ENCODE measurements at regions not wholly inside any gene's neighbourhood (a gene's known extent, or its start where the extent isn't known, plus 50 kb on each side); places are given as distances from the start of the nearest gene placed in this dataset.

DNA sequence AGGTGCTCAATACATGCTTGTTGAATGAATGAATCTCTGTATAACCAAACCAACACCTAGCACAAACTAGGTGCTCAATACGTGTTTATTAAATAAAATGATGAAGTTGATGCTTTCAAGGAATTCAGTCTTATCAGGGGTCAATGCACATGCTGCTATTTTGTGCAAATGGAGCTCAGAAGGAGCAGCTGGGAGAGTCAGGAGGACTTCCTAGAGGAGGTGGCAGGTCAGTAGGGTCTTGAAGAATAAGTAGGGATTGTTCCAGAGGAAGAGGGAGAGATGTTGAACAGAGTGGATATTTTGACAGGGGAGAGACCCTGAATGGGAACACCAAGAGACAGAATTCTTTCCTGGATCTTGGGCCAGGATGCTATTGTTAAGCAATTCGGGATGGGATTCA is 92.7 kb upstream of the LHX1 start:
- TF ChIP-seq, protein P1, sequence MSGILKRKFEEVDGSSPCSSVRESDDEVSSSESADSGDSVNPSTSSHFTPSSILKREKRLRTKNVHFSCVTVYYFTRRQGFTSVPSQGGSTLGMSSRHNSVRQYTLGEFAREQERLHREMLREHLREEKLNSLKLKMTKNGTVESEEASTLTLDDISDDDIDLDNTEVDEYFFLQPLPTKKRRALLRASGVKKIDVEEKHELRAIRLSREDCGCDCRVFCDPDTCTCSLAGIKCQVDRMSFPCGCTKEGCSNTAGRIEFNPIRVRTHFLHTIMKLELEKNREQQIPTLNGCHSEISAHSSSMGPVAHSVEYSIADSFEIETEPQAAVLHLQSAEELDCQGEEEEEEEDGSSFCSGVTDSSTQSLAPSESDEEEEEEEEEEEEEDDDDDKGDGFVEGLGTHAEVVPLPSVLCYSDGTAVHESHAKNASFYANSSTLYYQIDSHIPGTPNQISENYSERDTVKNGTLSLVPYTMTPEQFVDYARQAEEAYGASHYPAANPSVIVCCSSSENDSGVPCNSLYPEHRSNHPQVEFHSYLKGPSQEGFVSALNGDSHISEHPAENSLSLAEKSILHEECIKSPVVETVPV (CRISPR knock-in tag; IDR thresholded peaks at IDR 0.05): no peak
- TF ChIP-seq ZNF70 (CRISPR knock-in tag; IDR thresholded peaks at IDR 0.05) (no peak), RARB (CRISPR knock-in tag; IDR thresholded peaks at IDR 0.05) (no peak), ESRRG (CRISPR knock-in tag; IDR thresholded peaks at IDR 0.05) (no peak), SNAI2 (CRISPR knock-in tag; IDR thresholded peaks at IDR 0.05) (no peak)
- TF ChIP-seq, protein P2, sequence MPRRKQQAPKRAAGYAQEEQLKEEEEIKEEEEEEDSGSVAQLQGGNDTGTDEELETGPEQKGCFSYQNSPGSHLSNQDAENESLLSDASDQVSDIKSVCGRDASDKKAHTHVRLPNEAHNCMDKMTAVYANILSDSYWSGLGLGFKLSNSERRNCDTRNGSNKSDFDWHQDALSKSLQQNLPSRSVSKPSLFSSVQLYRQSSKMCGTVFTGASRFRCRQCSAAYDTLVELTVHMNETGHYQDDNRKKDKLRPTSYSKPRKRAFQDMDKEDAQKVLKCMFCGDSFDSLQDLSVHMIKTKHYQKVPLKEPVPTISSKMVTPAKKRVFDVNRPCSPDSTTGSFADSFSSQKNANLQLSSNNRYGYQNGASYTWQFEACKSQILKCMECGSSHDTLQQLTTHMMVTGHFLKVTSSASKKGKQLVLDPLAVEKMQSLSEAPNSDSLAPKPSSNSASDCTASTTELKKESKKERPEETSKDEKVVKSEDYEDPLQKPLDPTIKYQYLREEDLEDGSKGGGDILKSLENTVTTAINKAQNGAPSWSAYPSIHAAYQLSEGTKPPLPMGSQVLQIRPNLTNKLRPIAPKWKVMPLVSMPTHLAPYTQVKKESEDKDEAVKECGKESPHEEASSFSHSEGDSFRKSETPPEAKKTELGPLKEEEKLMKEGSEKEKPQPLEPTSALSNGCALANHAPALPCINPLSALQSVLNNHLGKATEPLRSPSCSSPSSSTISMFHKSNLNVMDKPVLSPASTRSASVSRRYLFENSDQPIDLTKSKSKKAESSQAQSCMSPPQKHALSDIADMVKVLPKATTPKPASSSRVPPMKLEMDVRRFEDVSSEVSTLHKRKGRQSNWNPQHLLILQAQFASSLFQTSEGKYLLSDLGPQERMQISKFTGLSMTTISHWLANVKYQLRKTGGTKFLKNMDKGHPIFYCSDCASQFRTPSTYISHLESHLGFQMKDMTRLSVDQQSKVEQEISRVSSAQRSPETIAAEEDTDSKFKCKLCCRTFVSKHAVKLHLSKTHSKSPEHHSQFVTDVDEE (CRISPR knock-in tag; IDR thresholded peaks at IDR 0.05): no peak
- TF ChIP-seq, protein P3, sequence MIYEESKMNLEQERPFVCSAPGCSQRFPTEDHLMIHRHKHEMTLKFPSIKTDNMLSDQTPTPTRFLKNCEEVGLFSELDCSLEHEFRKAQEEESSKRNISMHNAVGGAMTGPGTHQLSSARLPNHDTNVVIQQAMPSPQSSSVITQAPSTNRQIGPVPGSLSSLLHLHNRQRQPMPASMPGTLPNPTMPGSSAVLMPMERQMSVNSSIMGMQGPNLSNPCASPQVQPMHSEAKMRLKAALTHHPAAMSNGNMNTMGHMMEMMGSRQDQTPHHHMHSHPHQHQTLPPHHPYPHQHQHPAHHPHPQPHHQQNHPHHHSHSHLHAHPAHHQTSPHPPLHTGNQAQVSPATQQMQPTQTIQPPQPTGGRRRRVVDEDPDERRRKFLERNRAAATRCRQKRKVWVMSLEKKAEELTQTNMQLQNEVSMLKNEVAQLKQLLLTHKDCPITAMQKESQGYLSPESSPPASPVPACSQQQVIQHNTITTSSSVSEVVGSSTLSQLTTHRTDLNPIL (CRISPR knock-in tag; IDR thresholded peaks at IDR 0.05; ENCODE audit: low read depth): no peak
